22Rv1 (cell line): ENCODE measurements at regions not wholly inside any gene's neighbourhood (a gene's known extent, or its start where the extent isn't known, plus 50 kb on each side); places are given as distances from the start of the nearest gene placed in this dataset.

Experiments used
- CTCF ChIP-seq: fragments of 450-650 bp; IDR thresholded peaks from 2 replicates; pipeline ENCODE4 v1.5.1; 2017; ENCODE audit warnings: mild to moderate bottlenecking
- ZFX ChIP-seq: fragments of 450-650 bp; IDR thresholded peaks from 2 replicates; pipeline ENCODE4 v1.6.1; 2017; ENCODE audit warnings: antibody characterized with exemption, borderline replicate concordance

DNA sequence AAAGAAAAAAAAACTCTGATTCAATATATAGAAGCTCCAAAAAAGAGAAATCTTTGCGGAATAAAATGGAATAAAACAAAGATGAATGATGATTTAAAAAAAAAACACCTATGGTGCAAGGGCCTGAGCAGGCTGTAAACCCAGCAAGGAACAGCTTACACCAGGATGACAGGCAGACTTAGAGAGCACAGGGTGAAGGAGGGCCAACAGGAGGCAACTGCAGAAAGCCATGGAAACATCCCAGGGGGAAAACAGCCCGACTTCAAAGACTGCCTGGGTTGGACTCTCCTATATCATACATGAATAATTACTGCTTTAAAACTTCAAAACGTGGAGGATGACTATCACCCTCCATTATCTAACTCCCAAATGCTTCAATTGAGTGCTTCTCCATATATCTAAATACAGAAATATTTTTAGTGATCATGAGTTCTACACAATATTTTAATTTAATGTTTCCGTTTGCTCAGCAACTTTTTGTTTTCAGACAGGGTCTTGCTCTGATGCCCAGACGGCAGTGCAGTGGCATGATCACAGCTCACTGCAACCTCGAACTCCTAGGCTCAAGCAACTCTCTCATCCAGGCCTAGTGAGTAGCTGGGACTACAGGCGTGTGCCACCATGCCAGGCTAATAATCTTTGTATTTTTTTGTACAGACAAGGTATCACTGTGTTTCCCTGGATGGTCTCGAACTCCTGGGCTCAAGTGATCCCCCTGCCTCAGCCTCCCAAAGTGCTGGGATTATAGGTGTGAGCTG, 456.2 kb downstream of the TBL1XR1 start:
- TF ChIP-seq CTCF (no peak), ZFX (no peak)
